Keratinocyte (primary cell): ENCODE measurements at regions not wholly inside any gene's neighbourhood (a gene's known extent, or its start where the extent isn't known, plus 50 kb on each side); places are given as distances from the start of the nearest gene placed in this dataset.

Experiments used
- DNase-seq: peaks from one replicate; pipeline ENCODE4 v3.0.0-alpha.2; 2011; ENCODE audit warnings: low read depth, missing footprints, low spot score
- FAIRE-seq: peaks from 2 replicates; lab custom pipeline; 2011; peaks lifted over from hg19 to GRCh38; lab: Jason Lieb, UNC
- H2AFZ ChIP-seq: 2 replicates; pipeline ENCODE4 v1.6.0; 2012; ENCODE audit warnings: low read length, control low read depth, inconsistent platforms; ENCODE audit not compliant: control insufficient read depth
- H3K27ac ChIP-seq: 2 replicates; pipeline ENCODE4 v1.5.1; 2011; ENCODE audit warnings: low read length; ENCODE audit not compliant: control insufficient read depth, insufficient read depth
- H3K27me3 ChIP-seq: 3 replicates; pipeline ENCODE4 v1.6.0; 2011; ENCODE audit warnings: low read length; ENCODE audit not compliant: control insufficient read depth, insufficient read depth; ENCODE audit errors: extremely low read depth
- H3K36me3 ChIP-seq, 2 experiments: 2 replicates in 1 of 2; 3 replicates in 1 of 2; pipeline ENCODE4 v1.5.1; 2011; ENCODE audit warnings: low read length in 2 of 2, mild to moderate bottlenecking in 1 of 2; ENCODE audit not compliant: control insufficient read depth in 2 of 2, insufficient read depth in 2 of 2; ENCODE audit errors: extremely low read depth in 1 of 2
- H3K4me1 ChIP-seq: 3 replicates; pipeline ENCODE4 v1.5.1; 2011; ENCODE audit warnings: low read length; ENCODE audit not compliant: control insufficient read depth, insufficient read depth; ENCODE audit errors: extremely low read depth
- H3K4me2 ChIP-seq: 3 replicates; pipeline ENCODE4 v1.6.0; 2011; ENCODE audit warnings: low read depth, low read length; ENCODE audit not compliant: control insufficient read depth, insufficient read depth; ENCODE audit errors: extremely low read depth
- H3K4me3 ChIP-seq, 3 experiments: fragments of 200-600 bp in 1 of 3; sonication (generic) in 1 of 3; 2 replicates in 2 of 3; 3 replicates in 1 of 3; pipeline ENCODE4 v1.5.1; 2011 to 2016; ENCODE audit warnings: low read length in 3 of 3, mild to moderate bottlenecking in 3 of 3, control low read depth in 2 of 3, inconsistent platforms in 1 of 3, low read depth in 1 of 3, mixed read lengths in 1 of 3, mixed run types in 1 of 3, moderate library complexity in 1 of 3; ENCODE audit not compliant: control insufficient read depth in 2 of 3, insufficient read depth in 2 of 3; ENCODE audit errors: extremely low read depth in 1 of 3
- H3K79me2 ChIP-seq: 2 replicates; pipeline ENCODE4 v1.6.0; 2012; ENCODE audit warnings: low read length; ENCODE audit not compliant: control insufficient read depth, insufficient read depth
- H3K9ac ChIP-seq: 3 replicates; pipeline ENCODE4 v1.6.0; 2011; ENCODE audit warnings: low read length; ENCODE audit not compliant: control insufficient read depth, insufficient read depth; ENCODE audit errors: extremely low read depth
- H3K9me1 ChIP-seq: 3 replicates; pipeline ENCODE4 v1.6.0; 2011; ENCODE audit warnings: low read length; ENCODE audit not compliant: control insufficient read depth, insufficient read depth; ENCODE audit errors: extremely low read depth
- H3K9me3 ChIP-seq: 2 replicates; pipeline ENCODE4 v1.5.1; 2012; ENCODE audit warnings: low read depth, low read length; ENCODE audit not compliant: control insufficient read depth
- H4K20me1 ChIP-seq: 3 replicates; pipeline ENCODE4 v1.6.0; 2011; ENCODE audit warnings: low read length; ENCODE audit not compliant: control insufficient read depth, insufficient read depth; ENCODE audit errors: extremely low read depth
- EZH2 ChIP-seq: IDR thresholded peaks from one replicate; pipeline ENCODE4 v1.6.1; 2012; ENCODE audit warnings: inconsistent platforms, mild to moderate bottlenecking, low read length, moderate library complexity
- dilution Hi-C: fragments of 300-500 bp; cut with MboI; formaldehyde crosslinking; loops from one replicate; pipeline ENCODE4 v1.7.0; 2020; ENCODE audit warnings: low sequenced_read_pairs; ENCODE audit not compliant: extremely low pct_ligation_motif_present
- TF ChIP-seq, protein P1 (sequence below), 3 experiments: IDR thresholded peaks in 1 of 3; conservative IDR thresholded peaks in 1 of 3; optimal IDR thresholded peaks in 1 of 3; 2 replicates in 2 of 3; 3 replicates in 1 of 3; pipeline versions ENCODE3 to v1.5.1; 2011; ENCODE audit warnings: low read length in 3 of 3, mild to moderate bottlenecking in 3 of 3, moderate library complexity in 2 of 3, control low read depth in 1 of 3, inconsistent platforms in 1 of 3; ENCODE audit not compliant: insufficient read depth in 2 of 3; ENCODE audit errors: extremely low read depth in 1 of 3

DNA sequence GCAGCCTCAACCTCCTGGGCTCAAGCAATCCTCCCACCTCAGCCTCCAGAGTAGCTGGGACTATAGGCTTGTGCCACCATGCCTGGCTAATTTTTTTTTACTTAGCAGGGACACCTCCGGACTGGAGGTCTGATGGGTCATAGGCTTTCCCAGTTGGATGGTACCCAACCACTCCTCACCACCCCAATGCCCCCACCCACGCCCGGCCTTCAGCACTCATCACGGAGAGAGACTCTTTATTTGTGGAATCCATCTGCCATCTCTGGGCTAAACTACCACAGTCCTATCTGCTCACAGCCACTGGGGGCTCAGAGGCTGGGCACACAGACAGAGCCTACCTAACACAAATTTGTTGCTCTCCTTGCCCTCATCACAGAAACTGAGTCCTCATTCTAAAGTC lies 58.3 kb upstream of the STXBP1 start:
- Histone ChIP-seq H3K27me3 (no peaks in the 10 kb centered on the region), H3K9ac (no peak overlapping the region), H3K36me3 (peaks cover 34 to 62% of the 10 kb centered on the region in 2 experiments), H3K79me2 (peaks cover 88% of the 10 kb centered on the region), H3K27ac (no peak overlapping the region), H3K4me3 (no peak overlapping the region), H2AFZ (no peak overlapping the region), H3K9me1 (peaks cover 14% of the 10 kb centered on the region), H3K4me2 (no peak overlapping the region), H4K20me1 (peaks cover 45% of the 10 kb centered on the region), H3K4me1 (peaks cover 42% of the 10 kb centered on the region), H3K9me3 (no peaks in the 10 kb centered on the region)
- dilution Hi-C loops, result no loop called here
- TF ChIP-seq, protein P1, sequence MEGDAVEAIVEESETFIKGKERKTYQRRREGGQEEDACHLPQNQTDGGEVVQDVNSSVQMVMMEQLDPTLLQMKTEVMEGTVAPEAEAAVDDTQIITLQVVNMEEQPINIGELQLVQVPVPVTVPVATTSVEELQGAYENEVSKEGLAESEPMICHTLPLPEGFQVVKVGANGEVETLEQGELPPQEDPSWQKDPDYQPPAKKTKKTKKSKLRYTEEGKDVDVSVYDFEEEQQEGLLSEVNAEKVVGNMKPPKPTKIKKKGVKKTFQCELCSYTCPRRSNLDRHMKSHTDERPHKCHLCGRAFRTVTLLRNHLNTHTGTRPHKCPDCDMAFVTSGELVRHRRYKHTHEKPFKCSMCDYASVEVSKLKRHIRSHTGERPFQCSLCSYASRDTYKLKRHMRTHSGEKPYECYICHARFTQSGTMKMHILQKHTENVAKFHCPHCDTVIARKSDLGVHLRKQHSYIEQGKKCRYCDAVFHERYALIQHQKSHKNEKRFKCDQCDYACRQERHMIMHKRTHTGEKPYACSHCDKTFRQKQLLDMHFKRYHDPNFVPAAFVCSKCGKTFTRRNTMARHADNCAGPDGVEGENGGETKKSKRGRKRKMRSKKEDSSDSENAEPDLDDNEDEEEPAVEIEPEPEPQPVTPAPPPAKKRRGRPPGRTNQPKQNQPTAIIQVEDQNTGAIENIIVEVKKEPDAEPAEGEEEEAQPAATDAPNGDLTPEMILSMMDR (optimal IDR thresholded peaks at IDR 0.05 in 1 of 3, IDR thresholded peaks at IDR 0.05 in 1 of 3, conservative IDR thresholded peaks at IDR 0.05 in 1 of 3; ENCODE audit: extremely low read depth in 1 of 3, insufficient read depth in 2 of 3, low read length in 3 of 3), result no peak
- no peak for TF ChIP-seq EZH2
- DNase-seq (no peak), FAIRE-seq (no peak)

DNA sequence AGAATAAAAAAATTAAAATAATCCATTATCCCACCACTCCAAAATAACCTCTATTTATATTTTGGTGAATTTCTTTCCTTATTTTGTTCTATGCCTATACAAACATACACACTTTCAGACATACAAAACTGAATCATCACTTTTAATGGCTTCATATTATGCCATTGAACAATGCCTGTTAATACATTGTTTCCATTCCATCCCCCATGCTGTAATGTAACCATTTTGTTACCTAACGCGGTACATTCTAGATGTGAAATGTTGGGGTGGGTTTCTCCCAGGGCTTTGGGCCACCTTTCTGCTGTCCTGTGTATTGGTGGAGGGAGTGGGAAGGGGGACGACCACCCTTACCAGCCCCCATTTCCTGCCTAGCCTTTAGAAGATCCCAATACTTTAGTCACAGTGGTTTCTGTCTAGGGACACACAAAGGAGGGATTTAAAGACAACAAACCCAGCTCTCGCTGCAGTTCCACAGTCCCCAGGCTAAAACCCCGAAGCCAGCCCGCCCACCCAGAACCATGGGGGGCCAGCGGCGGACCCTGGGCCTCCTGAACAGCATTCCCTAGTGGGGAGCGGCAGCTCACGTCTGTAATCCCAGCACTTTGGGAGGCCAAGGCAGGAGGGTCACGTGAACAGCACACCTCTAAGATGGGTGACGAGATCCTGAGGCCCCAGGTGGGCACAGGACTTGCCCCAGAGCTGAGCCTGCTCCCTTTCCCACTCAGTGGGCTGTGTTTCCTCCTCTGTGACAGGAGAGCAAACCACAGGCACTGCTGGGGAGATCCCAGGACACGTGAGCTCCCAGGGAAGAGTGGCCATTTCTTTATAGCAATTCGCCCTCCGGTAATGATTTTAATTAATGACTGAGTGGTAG lies 56.9 kb upstream of the STXBP1 start:
- peaks cover 56% of the 10 kb centered on the region for H3K4me1 ChIP-seq
- peak overlapping the region; percentile 70 for H3K9ac ChIP-seq
- H4K20me1 ChIP-seq, result peaks cover 33% of the 10 kb centered on the region
- H3K4me3 ChIP-seq, result peak overlapping the region in 2 of 3 experiments; percentile 38 to 51
- H3K9me3 ChIP-seq, result no peaks in the 10 kb centered on the region
- peaks cover 88% of the 10 kb centered on the region for H3K79me2 ChIP-seq
- peak overlapping the region; percentile 83 for H3K27ac ChIP-seq
- dilution Hi-C loops, result no loop called here
- peaks cover 35 to 67% of the 10 kb centered on the region in 2 experiments for H3K36me3 ChIP-seq
- DNase-seq (no peak), FAIRE-seq (peak; percentile 29)
- no peak overlapping the region for H2AFZ ChIP-seq
- peaks cover 14% of the 10 kb centered on the region for H3K9me1 ChIP-seq
- TF ChIP-seq, protein P1 (optimal IDR thresholded peaks at IDR 0.05 in 1 of 3, IDR thresholded peaks at IDR 0.05 in 1 of 3, conservative IDR thresholded peaks at IDR 0.05 in 1 of 3; ENCODE audit: extremely low read depth in 1 of 3, insufficient read depth in 2 of 3, low read length in 3 of 3), result no peak
- TF ChIP-seq EZH2, result no peak
- no peaks in the 10 kb centered on the region for H3K27me3 ChIP-seq
- peak overlapping the region; percentile 81 for H3K4me2 ChIP-seq
